HCT116 (cell line): ENCODE measurements at regions not wholly inside any gene's neighbourhood (a gene's known extent, or its start where the extent isn't known, plus 50 kb on each side); places are given as distances from the start of the nearest gene placed in this dataset.

Experiments
- ATAC-seq: fragments of 200-7000 bp; cut with Tn5 transposase; 2 replicates; pipeline ENCODE4 v1.9.1; 2020; ENCODE audit warnings: mild to moderate bottlenecking, moderate library complexity
- BruUV-seq: library from RNA; stranded (reverse); fragments of 400-500 nt; replicated peaks from 2 replicates; lab custom pipeline; 2021; lab: Mats Ljungman, UMichigan
- CTCF ChIA-PET: fragments of 300-600 bp; sonication (Branson Sonifier 250); formaldehyde crosslinking; loops from one replicate; lab custom pipeline; 2021; ENCODE audit warnings: antibody characterized with exemption; lab: Charles Lee
- POLR2A ChIA-PET: fragments of 300-600, 350-600 bp; sonication (Branson Sonifier 250); formaldehyde crosslinking; loops from one replicate; lab custom pipeline; 2021; ENCODE audit warnings: antibody characterized with exemption; lab: Charles Lee
- RAD21 ChIA-PET, 2 experiments: fragments of 300-600 bp; sonication (Branson Sonifier 250); formaldehyde crosslinking; loops; one replicate each; lab custom pipeline; 2023; ENCODE audit warnings: low total read pairs in 2 of 2; ENCODE audit not compliant: uncharacterized antibody in 2 of 2, unreplicated experiment in 2 of 2, low non-redundant PET in 1 of 2; lab: Charles Lee
- DNase-seq: peaks from one replicate; pipeline ENCODE4 v3.0.0-alpha.2; 2010; ENCODE audit warnings: low read depth, low spot score
- H2AFZ ChIP-seq: fragments of 200-600 bp; shearing (Covaris generic), sonication (generic); 2 replicates; pipeline ENCODE4 v1.6.1; 2017; ENCODE audit warnings: low read depth, mixed run types, mixed read lengths, antibody characterized with exemption, low read length; ENCODE audit not compliant: poor library complexity, severe bottlenecking
- H3K27ac ChIP-seq: 2 replicates; pipeline ENCODE4 v1.5.1; 2012; ENCODE audit warnings: low read depth, low read length
- H3K27me3 ChIP-seq: fragments of 200-600 bp; sonication (generic); 2 replicates; pipeline ENCODE4 v1.6.1; 2016; ENCODE audit warnings: mixed run types, low read length, mixed read lengths; ENCODE audit not compliant: insufficient read depth
- H3K36me3 ChIP-seq, 2 experiments: fragments of 200-500 bp in 1 of 2; fragments of 200-600 bp in 1 of 2; sonication (Bioruptor generic) in 1 of 2; sonication (generic) in 1 of 2; 2 replicates each; pipeline versions ENCODE4 v1.5.1 to v1.6.1; 2014 to 2016; ENCODE audit warnings: low read length in 2 of 2, inconsistent platforms in 1 of 2, mixed read lengths in 1 of 2, mixed run types in 1 of 2; ENCODE audit not compliant: insufficient read depth in 2 of 2, control insufficient read depth in 1 of 2
- H3K4me1 ChIP-seq, 2 experiments: fragments of 200-600 bp in 1 of 2; sonication (generic) in 1 of 2; 2 replicates each; pipeline versions ENCODE4 v1.5.1 to v1.6.1; 2012 to 2017; ENCODE audit warnings: low read length in 2 of 2, inconsistent platforms in 1 of 2, mild to moderate bottlenecking in 1 of 2, mixed read lengths in 1 of 2, mixed run types in 1 of 2, moderate library complexity in 1 of 2; ENCODE audit not compliant: insufficient read depth in 2 of 2, control insufficient read depth in 1 of 2
- H3K4me2 ChIP-seq: fragments of 200-600 bp; sonication (generic); 2 replicates; pipeline ENCODE4 v1.6.1; 2017; ENCODE audit warnings: mixed run types, low read length, mixed read lengths
- H3K4me3 ChIP-seq, 2 experiments: fragments of 200-600 bp in 1 of 2; sonication (generic) in 1 of 2; replicated peaks in 1 of 2; 2 replicates each; pipeline ENCODE4 v1.5.1; 2011 to 2016; ENCODE audit warnings: low read length in 2 of 2, control low read depth in 1 of 2, low read depth in 1 of 2, mild to moderate bottlenecking in 1 of 2, mixed read lengths in 1 of 2, mixed run types in 1 of 2
- H3K79me2 ChIP-seq: fragments of 200-600 bp; sonication (generic); 2 replicates; pipeline ENCODE4 v1.6.1; 2017; ENCODE audit warnings: mild to moderate bottlenecking, mixed run types, low read length, moderate library complexity, mixed read lengths; ENCODE audit not compliant: insufficient read depth
- H3K9ac ChIP-seq: fragments of 200-600 bp; sonication (generic); 2 replicates; pipeline ENCODE4 v1.6.1; 2016; ENCODE audit warnings: low read length, mixed read lengths
- H3K9me2 ChIP-seq: fragments of 200-600 bp; sonication (generic), shearing (Covaris generic); 2 replicates; pipeline ENCODE4 v1.6.1; 2017; ENCODE audit warnings: mixed run types, mild to moderate bottlenecking, moderate library complexity; ENCODE audit not compliant: insufficient read depth
- H3K9me3 ChIP-seq, 2 experiments: fragments of 200-500 bp in 1 of 2; fragments of 200-600 bp in 1 of 2; sonication (Bioruptor generic) in 1 of 2; sonication (generic) in 1 of 2; 2 replicates each; pipeline ENCODE4 v1.6.1; 2014 to 2017; ENCODE audit warnings: low read length in 2 of 2, mixed read lengths in 2 of 2, inconsistent platforms in 1 of 2, low read depth in 1 of 2, mild to moderate bottlenecking in 1 of 2, mixed run types in 1 of 2, moderate library complexity in 1 of 2; ENCODE audit not compliant: control insufficient read depth in 1 of 2, insufficient read depth in 1 of 2
- H4K20me1 ChIP-seq: fragments of 200-600 bp; sonication (generic), shearing (Covaris generic); 2 replicates; pipeline ENCODE4 v1.6.1; 2017; ENCODE audit warnings: mixed run types, mild to moderate bottlenecking, moderate library complexity; ENCODE audit not compliant: insufficient read depth
- EGR1 ChIP-seq: IDR thresholded peaks from 2 replicates; pipeline ENCODE4 v1.6.1; 2012; ENCODE audit warnings: low read depth
- ELF1 ChIP-seq: IDR thresholded peaks from 2 replicates; pipeline ENCODE4 v1.6.1; 2012; ENCODE audit warnings: low read depth, borderline replicate concordance
- FOSL1 ChIP-seq: IDR thresholded peaks from 2 replicates; pipeline ENCODE4 v1.6.1; 2012; ENCODE audit warnings: low read depth
- POLR2A ChIP-seq: IDR thresholded peaks from 2 replicates; pipeline ENCODE4 v1.7.0; 2011; ENCODE audit warnings: borderline replicate concordance; ENCODE audit not compliant: insufficient read depth, insufficient read length; ENCODE audit errors: extremely low read depth
- POLR2AphosphoS5 ChIP-seq: IDR thresholded peaks from 2 replicates; pipeline ENCODE4 v1.6.1; 2011; ENCODE audit warnings: mild to moderate bottlenecking, low read depth, low read length, moderate library complexity
- RAD21 ChIP-seq: IDR thresholded peaks from 2 replicates; pipeline ENCODE4 v1.6.1; 2012; ENCODE audit warnings: low read depth, mild to moderate bottlenecking
- SIN3A ChIP-seq: IDR thresholded peaks from 2 replicates; pipeline ENCODE4 v1.6.1; 2012; ENCODE audit warnings: low read depth
- SRF ChIP-seq: IDR thresholded peaks from 2 replicates; pipeline ENCODE4 v1.6.1; 2012; ENCODE audit warnings: low read depth
- TCF7L2 ChIP-seq: IDR thresholded peaks from 2 replicates; pipeline ENCODE4 v1.7.0; 2011; ENCODE audit warnings: borderline replicate concordance, inconsistent platforms; ENCODE audit not compliant: insufficient read depth, insufficient read length; ENCODE audit errors: extremely low read depth
- ZFX ChIP-seq: fragments of 450-650 bp; IDR thresholded peaks from 2 replicates; pipeline ENCODE4 v1.6.1; 2017
- ZNF274 ChIP-seq: fragments of 200-500 bp; sonication (Bioruptor generic); IDR thresholded peaks from 2 replicates; pipeline ENCODE4 v1.6.1; 2014; ENCODE audit warnings: mild to moderate bottlenecking, low read depth, low read length, inconsistent platforms
- intact Hi-C: fragments of 100-400 bp; cut with micrococcal nuclease; formaldehyde crosslinking; loops from 2 replicates; pipeline ENCODE4 v1.10.0; 2022
- TF ChIP-seq, protein P1 (sequence below), 3 experiments: fragments of 200-600 bp in 1 of 3; sonication (generic) in 1 of 3; IDR thresholded peaks in 2 of 3; conservative IDR thresholded peaks in 1 of 3; 2 replicates each; pipeline ENCODE4 v1.5.1; 2012 to 2017; ENCODE audit warnings: low read depth in 2 of 3, low read length in 2 of 3, antibody characterized with exemption in 1 of 3, borderline replicate concordance in 1 of 3, control low read depth in 1 of 3, mild to moderate bottlenecking in 1 of 3, mixed read lengths in 1 of 3, mixed run types in 1 of 3, moderate library complexity in 1 of 3; ENCODE audit not compliant: insufficient read depth in 1 of 3
- TF ChIP-seq, protein P2 (sequence below): IDR thresholded peaks from 2 replicates; pipeline ENCODE4 v1.6.1; 2012; ENCODE audit warnings: low read depth
- TF ChIP-seq, protein P3 (sequence below): IDR thresholded peaks from 2 replicates; pipeline ENCODE4 v1.6.1; 2012
- TF ChIP-seq, protein P4 (sequence below): IDR thresholded peaks from 2 replicates; pipeline ENCODE4 v1.6.1; 2011; ENCODE audit warnings: mild to moderate bottlenecking, low read length, moderate library complexity; ENCODE audit not compliant: insufficient replicate concordance; ENCODE audit errors: extremely low read depth
- TF ChIP-seq, protein P5 (sequence below): IDR thresholded peaks from 2 replicates; pipeline ENCODE4 v1.6.1; 2012

DNA sequence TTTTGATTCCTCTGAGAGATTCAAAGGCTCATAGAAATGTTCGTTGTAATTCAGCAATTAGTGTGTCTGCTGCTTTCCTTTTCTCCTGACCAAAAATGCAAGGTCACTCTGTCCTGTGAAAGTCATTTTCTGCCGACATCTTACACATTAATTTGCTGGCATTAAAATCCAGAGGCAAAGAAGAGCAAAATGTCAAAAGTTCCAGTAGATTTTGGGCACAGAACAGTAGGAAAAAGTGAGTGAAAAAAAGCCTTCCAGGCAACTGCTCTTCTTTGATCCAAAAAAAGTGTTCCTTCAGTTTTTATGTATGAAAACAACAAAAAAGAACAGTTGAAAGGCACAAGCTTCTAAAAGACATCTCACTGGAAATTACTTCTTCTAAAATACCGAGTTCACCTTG is 413.8 kb downstream of the FOXO1 start:
- POLR2A ChIA-PET: no interaction called here
- no peaks in the 10 kb centered on the region for H3K9me3 ChIP-seq
- no peaks in the 10 kb centered on the region for H3K79me2 ChIP-seq
- no peaks in the 10 kb centered on the region for H4K20me1 ChIP-seq
- ATAC-seq (no peak), DNase-seq (no peak)
- H3K9ac ChIP-seq: no peak overlapping the region
- intact Hi-C loops: no loop called here
- no peaks in the 10 kb centered on the region for H3K27me3 ChIP-seq
- H3K4me1 ChIP-seq: peaks cover 0 to 5% of the 10 kb centered on the region in 2 experiments; a peak in 1 of 4 replicates
- CTCF ChIA-PET: no interaction called here
- BruUV-seq: no TSS peak
- H3K4me2 ChIP-seq: no peak overlapping the region
- H2AFZ ChIP-seq: no peak overlapping the region
- H3K27ac ChIP-seq: no peak overlapping the region
- no peak overlapping the region for H3K4me3 ChIP-seq
- RAD21 ChIA-PET: no interaction called here
- no peak for TF ChIP-seq SRF
- TF ChIP-seq, protein P1, sequence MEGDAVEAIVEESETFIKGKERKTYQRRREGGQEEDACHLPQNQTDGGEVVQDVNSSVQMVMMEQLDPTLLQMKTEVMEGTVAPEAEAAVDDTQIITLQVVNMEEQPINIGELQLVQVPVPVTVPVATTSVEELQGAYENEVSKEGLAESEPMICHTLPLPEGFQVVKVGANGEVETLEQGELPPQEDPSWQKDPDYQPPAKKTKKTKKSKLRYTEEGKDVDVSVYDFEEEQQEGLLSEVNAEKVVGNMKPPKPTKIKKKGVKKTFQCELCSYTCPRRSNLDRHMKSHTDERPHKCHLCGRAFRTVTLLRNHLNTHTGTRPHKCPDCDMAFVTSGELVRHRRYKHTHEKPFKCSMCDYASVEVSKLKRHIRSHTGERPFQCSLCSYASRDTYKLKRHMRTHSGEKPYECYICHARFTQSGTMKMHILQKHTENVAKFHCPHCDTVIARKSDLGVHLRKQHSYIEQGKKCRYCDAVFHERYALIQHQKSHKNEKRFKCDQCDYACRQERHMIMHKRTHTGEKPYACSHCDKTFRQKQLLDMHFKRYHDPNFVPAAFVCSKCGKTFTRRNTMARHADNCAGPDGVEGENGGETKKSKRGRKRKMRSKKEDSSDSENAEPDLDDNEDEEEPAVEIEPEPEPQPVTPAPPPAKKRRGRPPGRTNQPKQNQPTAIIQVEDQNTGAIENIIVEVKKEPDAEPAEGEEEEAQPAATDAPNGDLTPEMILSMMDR (IDR thresholded peaks at IDR 0.05 in 2 of 3, conservative IDR thresholded peaks at IDR 0.05 in 1 of 3; ENCODE audit: borderline replicate concordance in 1 of 3, insufficient read depth in 1 of 3, low read depth in 2 of 3, low read length in 2 of 3): no peak
- no peak for TF ChIP-seq EGR1
- TF ChIP-seq POLR2A: no peak
- TF ChIP-seq, protein P2, sequence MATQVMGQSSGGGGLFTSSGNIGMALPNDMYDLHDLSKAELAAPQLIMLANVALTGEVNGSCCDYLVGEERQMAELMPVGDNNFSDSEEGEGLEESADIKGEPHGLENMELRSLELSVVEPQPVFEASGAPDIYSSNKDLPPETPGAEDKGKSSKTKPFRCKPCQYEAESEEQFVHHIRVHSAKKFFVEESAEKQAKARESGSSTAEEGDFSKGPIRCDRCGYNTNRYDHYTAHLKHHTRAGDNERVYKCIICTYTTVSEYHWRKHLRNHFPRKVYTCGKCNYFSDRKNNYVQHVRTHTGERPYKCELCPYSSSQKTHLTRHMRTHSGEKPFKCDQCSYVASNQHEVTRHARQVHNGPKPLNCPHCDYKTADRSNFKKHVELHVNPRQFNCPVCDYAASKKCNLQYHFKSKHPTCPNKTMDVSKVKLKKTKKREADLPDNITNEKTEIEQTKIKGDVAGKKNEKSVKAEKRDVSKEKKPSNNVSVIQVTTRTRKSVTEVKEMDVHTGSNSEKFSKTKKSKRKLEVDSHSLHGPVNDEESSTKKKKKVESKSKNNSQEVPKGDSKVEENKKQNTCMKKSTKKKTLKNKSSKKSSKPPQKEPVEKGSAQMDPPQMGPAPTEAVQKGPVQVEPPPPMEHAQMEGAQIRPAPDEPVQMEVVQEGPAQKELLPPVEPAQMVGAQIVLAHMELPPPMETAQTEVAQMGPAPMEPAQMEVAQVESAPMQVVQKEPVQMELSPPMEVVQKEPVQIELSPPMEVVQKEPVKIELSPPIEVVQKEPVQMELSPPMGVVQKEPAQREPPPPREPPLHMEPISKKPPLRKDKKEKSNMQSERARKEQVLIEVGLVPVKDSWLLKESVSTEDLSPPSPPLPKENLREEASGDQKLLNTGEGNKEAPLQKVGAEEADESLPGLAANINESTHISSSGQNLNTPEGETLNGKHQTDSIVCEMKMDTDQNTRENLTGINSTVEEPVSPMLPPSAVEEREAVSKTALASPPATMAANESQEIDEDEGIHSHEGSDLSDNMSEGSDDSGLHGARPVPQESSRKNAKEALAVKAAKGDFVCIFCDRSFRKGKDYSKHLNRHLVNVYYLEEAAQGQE: no peak
- no peak for TF ChIP-seq ZNF274
- no peak for TF ChIP-seq ZFX
- TF ChIP-seq, protein P3, sequence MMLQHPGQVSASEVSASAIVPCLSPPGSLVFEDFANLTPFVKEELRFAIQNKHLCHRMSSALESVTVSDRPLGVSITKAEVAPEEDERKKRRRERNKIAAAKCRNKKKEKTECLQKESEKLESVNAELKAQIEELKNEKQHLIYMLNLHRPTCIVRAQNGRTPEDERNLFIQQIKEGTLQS: no peak
- TF ChIP-seq RAD21: no peak
- no peak for TF ChIP-seq SIN3A
- TF ChIP-seq FOSL1: no peak
- TF ChIP-seq, protein P4, sequence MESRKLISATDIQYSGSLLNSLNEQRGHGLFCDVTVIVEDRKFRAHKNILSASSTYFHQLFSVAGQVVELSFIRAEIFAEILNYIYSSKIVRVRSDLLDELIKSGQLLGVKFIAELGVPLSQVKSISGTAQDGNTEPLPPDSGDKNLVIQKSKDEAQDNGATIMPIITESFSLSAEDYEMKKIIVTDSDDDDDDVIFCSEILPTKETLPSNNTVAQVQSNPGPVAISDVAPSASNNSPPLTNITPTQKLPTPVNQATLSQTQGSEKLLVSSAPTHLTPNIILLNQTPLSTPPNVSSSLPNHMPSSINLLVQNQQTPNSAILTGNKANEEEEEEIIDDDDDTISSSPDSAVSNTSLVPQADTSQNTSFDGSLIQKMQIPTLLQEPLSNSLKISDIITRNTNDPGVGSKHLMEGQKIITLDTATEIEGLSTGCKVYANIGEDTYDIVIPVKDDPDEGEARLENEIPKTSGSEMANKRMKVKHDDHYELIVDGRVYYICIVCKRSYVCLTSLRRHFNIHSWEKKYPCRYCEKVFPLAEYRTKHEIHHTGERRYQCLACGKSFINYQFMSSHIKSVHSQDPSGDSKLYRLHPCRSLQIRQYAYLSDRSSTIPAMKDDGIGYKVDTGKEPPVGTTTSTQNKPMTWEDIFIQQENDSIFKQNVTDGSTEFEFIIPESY: no peak
- TF ChIP-seq POLR2AphosphoS5: no peak
- no peak for TF ChIP-seq ELF1
- no peak for TF ChIP-seq TCF7L2
- TF ChIP-seq, protein P5, sequence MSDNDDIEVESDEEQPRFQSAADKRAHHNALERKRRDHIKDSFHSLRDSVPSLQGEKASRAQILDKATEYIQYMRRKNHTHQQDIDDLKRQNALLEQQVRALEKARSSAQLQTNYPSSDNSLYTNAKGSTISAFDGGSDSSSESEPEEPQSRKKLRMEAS: no peak
- H3K36me3 ChIP-seq: no peaks in the 10 kb centered on the region
- no peaks in the 10 kb centered on the region for H3K9me2 ChIP-seq
